ENCODE measurements at regions not wholly inside any gene's neighbourhood (a gene's known extent, or its start where the extent isn't known, plus 50 kb on each side); places are given as distances from the start of the nearest gene placed in this dataset.

DNA sequence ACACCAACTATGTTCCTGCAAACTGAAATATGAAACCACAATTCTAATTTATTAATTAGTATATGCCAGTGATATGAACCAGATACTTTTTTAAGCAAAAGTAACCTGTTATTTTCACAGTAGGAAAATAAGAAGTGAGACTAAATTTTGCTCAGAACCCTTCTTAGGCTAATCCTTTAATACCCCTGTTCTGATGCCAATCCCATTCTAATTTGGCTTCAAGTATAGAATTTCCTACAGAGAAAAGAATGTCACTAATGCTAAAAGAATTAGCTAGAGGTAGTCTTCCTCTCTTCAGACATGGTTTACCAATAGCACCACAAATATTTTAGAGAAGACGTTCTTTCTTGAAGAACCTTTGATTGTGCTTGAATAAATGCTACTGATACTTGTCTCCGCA, 758.4 kb downstream of the FLRT2 start:
- CTCF ChIA-PET = no interaction called here

DNA sequence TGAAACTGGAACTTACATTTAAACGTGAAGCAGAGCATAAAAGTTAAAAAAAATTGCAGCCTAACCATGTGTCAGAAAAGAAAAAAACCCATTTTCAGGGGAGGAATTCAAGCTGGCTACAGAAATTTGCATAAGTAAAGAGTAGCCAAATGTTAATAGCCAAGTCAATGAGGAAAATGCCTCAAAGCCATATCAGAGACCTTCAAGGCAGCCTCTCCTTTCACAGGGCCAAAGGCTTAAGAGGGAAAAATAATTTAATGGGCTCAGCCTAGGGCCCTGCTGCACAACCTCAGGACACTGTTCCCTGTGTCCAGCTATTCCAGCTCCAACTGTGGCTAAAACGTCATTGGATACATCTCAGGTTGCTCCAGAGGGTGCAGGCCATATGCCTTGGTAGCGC, 749.5 kb downstream of the FLRT2 start:
- DNase-seq (ENCODE audit: low read depth, low spot score) = no peak
- no peaks in the 10 kb centered on the region for H3K27me3 ChIP-seq (replicated peaks in 1 of 2; ENCODE audit: control insufficient read depth in 2 of 2, insufficient read depth in 2 of 2, low read length in 1 of 2)
- H3K36me3 ChIP-seq (ENCODE audit: control insufficient read depth in 2 of 2, insufficient read depth in 2 of 2, low read length in 1 of 2) = no peaks in the 10 kb centered on the region
- WGBS (ENCODE audit: insufficient coverage, insufficient replicate concordance, low lambda C conversion rate, missing lambda C conversion rate) = 23% methylated on average over 3 of the region's 3 CpGs
- no peak overlapping the region for H3K9ac ChIP-seq (ENCODE audit: control insufficient read depth, insufficient read depth, low read length)
- FAIRE-seq = no peak
- no peaks in the 10 kb centered on the region for H3K79me2 ChIP-seq (ENCODE audit: control insufficient read depth, insufficient read depth, low read length)
- H3K4me2 ChIP-seq (ENCODE audit: control insufficient read depth, insufficient read depth) = no peak overlapping the region
- BruUV-seq (replicated peaks) = no TSS peak
- ATAC-seq = no peak
- no peaks in the 10 kb centered on the region for H3K4me1 ChIP-seq (ENCODE audit: control insufficient read depth, insufficient read depth, low read length)
- in situ Hi-C loops (cut with MboI) (no loop called here), intact Hi-C loops (cut with micrococcal nuclease; ENCODE audit: unreplicated experiment) (no loop called here)
- ChIA-PET POLR2A (no interaction called here), RAD21 (ENCODE audit: unreplicated experiment) (no interaction called here), SMC1A (ENCODE audit: uncharacterized antibody, unreplicated experiment) (no interaction called here), CTCF (no interaction called here)
- H2AFZ ChIP-seq (ENCODE audit: control insufficient read depth, low read depth, low read length) = no peak overlapping the region
- H3K9me3 ChIP-seq (replicated peaks; ENCODE audit: control insufficient read depth, insufficient read depth, low read length) = no peaks in the 10 kb centered on the region
- no peak overlapping the region for H3K4me3 ChIP-seq
- no peak overlapping the region for H3K27ac ChIP-seq (ENCODE audit: control insufficient read depth, insufficient read depth)
- H4K20me1 ChIP-seq (ENCODE audit: control insufficient read depth, insufficient read depth) = no peaks in the 10 kb centered on the region
- TF ChIP-seq STAT1 (conservative IDR thresholded peaks at IDR 0.05) (no peak), ZBTB33 (IDR thresholded peaks at IDR 0.05) (no peak), KDM1A (IDR thresholded peaks at IDR 0.05; ENCODE audit: borderline replicate concordance) (no peak), ZNF24 (IDR thresholded peaks at IDR 0.05) (no peak), CHD4 (IDR thresholded peaks at IDR 0.05) (no peak), REST (IDR thresholded peaks at IDR 0.05; ENCODE audit: low read depth, low read length) (no peak), SRF (IDR thresholded peaks at IDR 0.05; ENCODE audit: low read depth in 2 of 2, low read length in 2 of 2) (no peak), MTA3 (IDR thresholded peaks at IDR 0.05; ENCODE audit: borderline replicate concordance, low read length) (no peak), KAT2A (conservative IDR thresholded peaks at IDR 0.05; ENCODE audit: control insufficient read depth, low read depth, low read length) (no peak), ZBED1 (IDR thresholded peaks at IDR 0.05; ENCODE audit: borderline replicate concordance) (no peak), POLR2AphosphoS5 (IDR thresholded peaks at IDR 0.05; ENCODE audit: low read length) (no peak)

More for the DNA sequence above, 758.4 kb downstream of the FLRT2 start:
- no peaks in the 10 kb centered on the region for H3K27me3 ChIP-seq (replicated peaks in 1 of 2; ENCODE audit: control insufficient read depth in 2 of 2, insufficient read depth in 2 of 2, low read length in 1 of 2)
- WGBS (ENCODE audit: insufficient coverage, insufficient replicate concordance, low lambda C conversion rate, missing lambda C conversion rate) = 42% methylated on average over 2 of the region's 2 CpGs
- FAIRE-seq (no peak), DNase-seq (ENCODE audit: low read depth, low spot score) (no peak), ATAC-seq (no peak)
- SMC1A ChIA-PET (ENCODE audit: uncharacterized antibody, unreplicated experiment) = no interaction called here
- intact Hi-C loops (cut with micrococcal nuclease; ENCODE audit: unreplicated experiment) = no loop called here
- no peaks in the 10 kb centered on the region for H3K79me2 ChIP-seq (ENCODE audit: control insufficient read depth, insufficient read depth, low read length)
- no peak overlapping the region for H3K27ac ChIP-seq (ENCODE audit: control insufficient read depth, insufficient read depth)
- BruUV-seq (replicated peaks) = no TSS peak
- RAD21 ChIA-PET (ENCODE audit: unreplicated experiment) = no interaction called here
- H3K36me3 ChIP-seq (ENCODE audit: control insufficient read depth in 2 of 2, insufficient read depth in 2 of 2, low read length in 1 of 2) = no peaks in the 10 kb centered on the region
- H2AFZ ChIP-seq (ENCODE audit: control insufficient read depth, low read depth, low read length) = no peak overlapping the region
- no peak overlapping the region for H3K9ac ChIP-seq (ENCODE audit: control insufficient read depth, insufficient read depth, low read length)
- H3K4me1 ChIP-seq (ENCODE audit: control insufficient read depth, insufficient read depth, low read length) = no peaks in the 10 kb centered on the region
- no peak overlapping the region for H3K4me2 ChIP-seq (ENCODE audit: control insufficient read depth, insufficient read depth)
- POLR2A ChIA-PET = no interaction called here
- in situ Hi-C loops (cut with MboI) = no loop called here
- no peak overlapping the region for H3K4me3 ChIP-seq
- H3K9me3 ChIP-seq (replicated peaks; ENCODE audit: control insufficient read depth, insufficient read depth, low read length) = no peaks in the 10 kb centered on the region
- TF ChIP-seq CBFB (IDR thresholded peaks at IDR 0.05; ENCODE audit: low read depth) (no peak), FOS (IDR thresholded peaks at IDR 0.05; ENCODE audit: borderline replicate concordance, extremely low read depth, insufficient read length) (no peak), CHD4 (IDR thresholded peaks at IDR 0.05) (no peak)
- H4K20me1 ChIP-seq (ENCODE audit: control insufficient read depth, insufficient read depth) = no peaks in the 10 kb centered on the region
